ENCODE measurements at regions not wholly inside any gene's neighbourhood (a gene's known extent, or its start where the extent isn't known, plus 50 kb on each side); places are given as distances from the start of the nearest gene placed in this dataset.

DNA sequence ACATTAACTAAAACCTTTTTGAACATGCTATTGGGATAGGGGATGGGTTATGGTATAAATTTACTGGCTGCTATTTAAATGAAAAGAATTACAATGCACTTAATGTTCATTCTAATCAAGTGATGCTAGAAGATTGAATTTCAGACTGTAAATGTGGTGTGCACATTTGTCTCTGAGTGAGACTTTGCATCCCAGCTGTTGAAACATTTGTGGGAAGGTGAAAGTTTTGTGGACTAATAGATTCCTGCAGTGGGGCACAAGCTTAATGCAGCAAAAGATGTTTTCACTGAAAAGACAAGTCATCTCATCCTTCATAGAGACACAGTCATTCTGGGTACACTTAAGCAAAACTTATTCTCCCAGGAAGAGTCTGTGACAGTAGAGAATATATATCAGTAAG lies 323.6 kb downstream of the NFIB start:
- DNase-seq = no peak

DNA sequence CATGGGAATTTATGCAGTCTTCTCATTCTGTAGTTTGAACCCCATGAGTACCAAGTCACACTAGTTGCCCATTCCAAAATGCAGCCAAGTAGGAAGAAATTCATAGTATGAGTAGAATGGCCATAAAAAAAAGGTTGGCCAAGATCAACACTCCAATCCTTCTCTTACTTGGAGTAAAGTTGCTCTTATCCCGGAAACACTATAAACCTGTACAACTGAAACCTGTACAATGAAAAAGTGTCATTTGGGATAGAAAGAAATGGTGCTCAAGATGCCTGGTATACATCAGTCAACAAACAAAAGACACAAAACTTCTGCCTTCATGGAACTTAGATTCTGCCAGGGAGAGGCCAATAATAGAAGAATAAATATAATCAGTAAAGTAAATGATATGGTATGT lies 325.0 kb downstream of the NFIB start:
- DNase-seq = no peak

GRCh38 chr9:13983607-13984006 lies 330.3 kb downstream of the NFIB start:
- DNase-seq = no peak

DNA sequence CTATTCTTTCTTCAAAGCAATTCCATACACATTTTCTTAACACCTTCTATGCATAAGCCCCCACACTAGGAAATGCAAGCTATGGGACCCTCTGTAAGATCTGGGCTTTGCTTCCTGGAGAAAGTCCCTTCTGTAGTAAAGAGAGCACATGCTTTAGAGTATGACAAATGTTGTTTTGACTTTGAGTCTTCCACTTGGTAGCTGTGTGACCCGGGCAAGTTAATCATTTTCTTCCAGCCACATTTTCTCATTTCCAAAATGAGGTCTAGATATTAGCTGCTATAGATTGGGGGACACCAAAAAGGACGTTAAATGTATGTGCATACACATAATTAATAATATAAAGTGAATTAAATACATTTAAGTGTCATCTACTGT lies 334.0 kb downstream of the NFIB start:
- no peak for DNase-seq

GRCh38 chr9:13975611-13976290 lies 338.2 kb downstream of the NFIB start:
- DNase-seq = no peak

DNA sequence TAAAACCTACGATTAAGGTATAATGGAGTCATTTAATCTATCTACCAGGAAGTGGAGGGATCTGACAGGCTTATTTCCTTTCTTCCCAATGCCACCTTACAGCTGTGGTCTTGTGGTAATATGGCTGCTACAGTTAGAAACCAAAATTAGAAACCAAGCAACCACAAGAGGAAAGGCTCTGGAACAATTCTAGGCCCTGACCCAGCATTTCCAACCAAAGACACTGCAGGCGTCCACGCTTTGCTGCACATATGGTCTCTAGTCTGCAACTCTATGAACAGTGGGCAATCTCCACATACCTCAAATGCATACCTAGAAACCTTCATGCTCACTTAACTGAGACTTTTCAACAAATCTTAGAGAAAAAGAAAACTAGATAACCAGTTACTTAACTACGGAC lies 339.1 kb downstream of the NFIB start:
- DNase-seq = no peak

DNA sequence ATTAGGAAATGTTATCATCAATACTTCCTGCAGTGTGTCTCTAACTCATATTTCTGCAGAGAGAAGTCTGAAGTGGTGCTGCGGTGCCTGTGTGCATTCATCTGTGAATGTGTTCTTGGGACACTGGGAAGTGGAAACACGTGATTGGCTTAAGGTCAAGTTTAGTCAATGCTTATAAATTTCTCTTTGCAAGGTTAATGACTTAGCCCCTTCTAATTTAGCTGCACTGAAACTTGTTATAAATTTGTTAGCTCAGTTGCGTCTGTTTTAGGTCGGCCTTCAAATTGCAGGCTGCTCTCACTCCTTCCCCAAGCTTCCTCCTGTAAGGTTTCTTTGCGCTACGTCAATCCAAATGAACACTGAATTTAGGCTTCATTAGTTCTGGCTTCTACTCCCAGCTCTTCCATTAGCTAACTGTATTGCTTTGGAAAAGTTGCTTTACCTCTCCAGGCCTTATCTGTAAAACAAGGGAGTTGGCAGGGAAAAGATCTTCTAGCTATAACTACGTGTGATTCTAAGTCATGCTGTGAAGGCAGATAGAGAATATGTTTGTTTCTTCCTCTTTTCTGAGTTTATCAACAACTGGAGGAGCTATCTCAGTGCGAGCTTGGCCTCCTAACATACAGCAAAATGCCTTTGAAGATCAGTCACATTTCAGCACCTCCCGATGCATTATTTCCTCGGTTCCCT lies 341.8 kb downstream of the NFIB start:
- no peak for DNase-seq

DNA sequence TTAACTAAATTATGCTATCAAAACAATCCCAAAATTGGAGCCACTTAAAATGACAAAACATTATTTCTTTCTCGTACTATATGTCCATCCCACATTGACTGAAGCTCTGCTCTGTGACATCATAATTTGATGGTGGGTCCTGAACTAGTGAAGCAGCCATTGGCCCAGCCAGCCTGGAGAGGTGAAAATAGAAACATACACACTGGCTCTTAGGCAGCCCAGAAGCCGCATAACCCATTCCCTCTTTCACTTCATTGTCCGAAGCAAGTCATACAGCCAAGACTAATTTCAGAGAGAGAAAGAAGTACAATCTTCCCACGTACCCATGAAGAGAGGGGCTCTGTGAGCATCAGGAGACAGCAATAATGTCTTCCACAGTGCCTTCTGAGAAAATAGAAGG lies 342.5 kb downstream of the NFIB start:
- DNase-seq = no peak

DNA sequence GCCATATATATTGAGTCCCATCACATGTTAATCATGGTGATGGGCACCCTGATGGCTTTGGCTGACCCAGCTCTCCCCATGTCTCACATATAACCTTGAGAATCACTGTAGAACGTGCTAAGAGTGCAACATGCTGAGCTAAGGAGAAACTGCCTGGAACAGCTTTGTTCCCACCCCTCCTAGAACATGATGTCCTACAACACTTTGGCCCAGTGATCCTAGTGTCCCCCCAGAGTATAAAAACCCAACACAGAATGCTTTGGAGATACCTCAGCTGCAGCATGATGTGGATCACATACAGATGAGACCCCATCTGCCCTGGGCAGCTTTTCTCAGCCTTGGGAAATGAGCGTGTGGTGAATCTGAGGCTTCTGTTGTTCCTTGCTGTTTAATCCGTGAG lies 343.5 kb downstream of the NFIB start:
- DNase-seq = no peak

- no peak for DNase-seq
These were observed 343.9 kb downstream of the NFIB start for GRCh38 chr9:13970018-13970417.

- peak in 1 of 5 experiments; percentile 15 for DNase-seq
These were observed 346.5 kb downstream of the NFIB start for GRCh38 chr9:13967438-13967837.

DNA sequence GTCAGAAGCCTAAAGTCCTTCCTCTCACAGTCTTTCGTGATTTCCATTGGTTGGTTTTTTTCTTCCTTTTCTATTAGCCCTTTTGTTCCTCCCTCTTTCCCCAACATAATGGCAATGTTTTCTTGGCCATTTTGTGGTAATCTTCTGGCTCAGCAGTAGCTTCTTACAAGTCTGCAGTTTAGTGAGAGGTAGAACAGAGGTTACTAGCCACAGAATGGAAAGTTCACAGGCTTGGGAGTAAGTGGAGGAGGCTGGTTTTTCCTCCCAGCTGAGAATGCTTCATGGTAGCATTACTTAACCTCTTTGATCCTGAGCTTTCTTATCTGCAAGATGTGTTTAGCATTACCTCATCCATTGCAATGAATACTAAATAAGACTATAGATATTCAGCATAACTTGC lies 346.9 kb downstream of the NFIB start:
- DNase-seq = no peak

- no peak for DNase-seq
These were observed 350.8 kb downstream of the NFIB start for GRCh38 chr9:13963005-13963653.

DNA sequence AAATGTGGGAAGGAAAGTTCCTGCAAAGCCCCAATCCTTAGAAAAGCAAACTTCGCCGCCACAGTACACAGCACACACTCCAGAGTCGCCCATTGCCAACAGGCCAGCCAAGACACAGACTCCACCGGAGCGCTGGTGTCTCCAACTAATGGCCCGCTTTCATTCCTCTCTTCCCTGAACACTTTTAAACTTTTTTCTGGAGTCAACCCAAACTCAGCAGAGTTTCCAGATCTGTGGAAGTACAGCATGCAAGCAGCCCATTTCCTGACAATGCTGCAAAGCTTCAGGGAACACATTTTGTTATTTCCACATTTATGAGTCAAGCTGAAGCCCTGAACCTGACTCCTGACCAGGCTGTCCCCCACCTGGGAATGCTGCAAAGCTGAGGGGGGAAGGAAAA lies 351.9 kb downstream of the NFIB start:
- DNase-seq = no peak

DNA sequence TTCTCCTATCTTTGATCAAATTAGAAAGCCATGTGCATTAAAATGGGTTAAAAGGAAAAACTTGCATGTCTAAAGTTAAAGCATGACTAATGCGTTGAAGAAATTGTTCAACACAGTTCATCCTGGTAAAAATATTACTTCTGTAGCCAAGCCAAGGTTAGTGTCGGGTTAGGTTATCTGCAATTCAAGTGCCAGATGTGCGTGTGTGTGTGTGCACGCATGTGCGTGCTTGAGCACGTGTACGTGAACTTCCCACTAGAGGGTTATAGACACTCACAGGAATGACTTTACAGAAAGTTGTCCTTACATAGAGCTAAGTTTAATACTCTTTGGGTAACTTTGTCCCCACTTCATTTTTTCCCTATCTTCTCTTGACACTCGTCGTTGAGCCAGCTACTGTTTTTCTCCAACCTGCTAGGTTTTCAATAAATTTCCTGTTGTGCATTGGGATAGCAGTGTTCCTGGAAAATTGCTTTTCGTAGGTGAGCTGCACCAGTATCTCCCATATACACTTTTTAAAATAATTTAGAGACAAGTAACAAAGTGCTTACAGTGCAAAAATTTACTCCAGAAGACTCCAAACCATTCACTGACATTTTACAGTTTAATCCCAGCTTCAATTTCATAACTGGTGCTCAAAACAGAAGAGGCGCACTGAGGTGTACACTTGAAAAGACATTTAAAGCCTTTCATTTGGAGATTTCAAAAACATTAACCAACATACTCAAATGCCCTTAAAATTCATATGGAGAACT lies 353.8 kb downstream of the NFIB start:
- DNase-seq = no peak

DNA sequence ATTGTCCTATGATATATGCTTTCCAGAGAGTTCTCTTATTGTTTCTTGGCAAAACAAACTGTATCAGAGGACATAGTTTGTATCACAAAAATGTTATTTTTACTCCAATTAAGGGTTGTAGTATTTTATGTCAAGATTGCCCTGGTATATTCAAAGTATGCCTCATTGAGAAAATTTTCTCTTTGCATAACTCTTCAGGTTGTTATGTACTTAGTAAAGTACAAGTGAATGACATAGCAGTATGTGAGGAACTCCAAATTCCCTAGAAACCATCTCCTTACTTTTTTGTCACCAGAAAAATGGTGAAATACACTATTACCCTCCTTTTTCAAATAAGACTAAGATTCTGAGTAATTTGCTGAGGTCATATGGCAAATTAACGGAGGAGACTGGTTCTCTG lies 355.3 kb downstream of the NFIB start:
- DNase-seq = no peak

- no peak for DNase-seq
These were observed 356.9 kb downstream of the NFIB start for GRCh38 chr9:13957089-13957488.

GRCh38 chr9:13956107-13956506 lies 357.8 kb downstream of the NFIB start:
- no peak for DNase-seq

- no peak for DNase-seq
These were observed 361.0 kb downstream of the NFIB start for GRCh38 chr9:13952906-13953305.

DNA sequence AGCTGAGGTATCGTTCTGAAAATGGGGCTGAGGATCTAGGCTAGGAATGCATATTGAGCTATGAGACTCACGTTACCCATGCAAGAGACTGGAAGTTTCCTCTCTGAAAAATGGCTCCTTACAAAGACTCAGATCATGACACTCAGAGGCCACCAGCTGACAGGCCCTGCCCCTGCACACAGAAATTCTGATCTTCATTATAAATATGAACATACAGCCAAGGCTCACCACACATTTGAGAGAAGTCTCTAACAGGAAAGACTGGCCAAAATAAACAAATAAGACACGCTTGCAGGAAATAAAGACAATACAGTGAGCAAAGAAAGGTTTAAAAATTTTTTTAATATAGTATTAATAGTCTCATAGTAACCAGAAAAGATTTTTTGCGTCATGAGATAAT lies 365.9 kb downstream of the NFIB start:
- no peak for DNase-seq

DNA sequence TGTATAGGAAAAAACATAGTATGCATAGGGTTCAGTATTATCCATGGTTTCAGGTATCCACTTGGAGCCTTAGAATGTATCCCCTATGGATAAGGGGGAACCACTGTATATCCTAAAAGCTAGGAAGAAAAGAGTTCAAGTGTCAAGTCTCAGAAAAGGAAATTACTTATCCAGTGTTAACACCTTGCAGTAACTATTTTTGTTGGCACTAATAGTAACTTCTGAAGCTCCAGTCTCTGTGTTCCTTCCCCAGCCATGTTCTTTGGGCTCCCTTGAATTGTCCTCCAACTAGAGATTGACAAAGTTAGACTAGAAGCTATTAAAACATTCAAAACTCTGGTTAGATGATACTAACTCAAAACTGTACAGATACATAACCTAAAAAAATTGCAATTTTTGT lies 370.8 kb downstream of the NFIB start:
- DNase-seq = no peak

GRCh38 chr9:13942695-13943094 lies 371.2 kb downstream of the NFIB start:
- DNase-seq = no peak

- DNase-seq = no peak
These were observed 371.7 kb downstream of the NFIB start for GRCh38 chr9:13942201-13942600.

- no peak for DNase-seq
These were observed 372.2 kb downstream of the NFIB start for GRCh38 chr9:13941714-13942113.

All from T-helper 2 cell (primary cell).